ENCODE measurements at regions not wholly inside any gene's neighbourhood (a gene's known extent, or its start where the extent isn't known, plus 50 kb on each side); places are given as distances from the start of the nearest gene placed in this dataset.
"Not testable (repeated sequence)": the region's sequence is repeated elsewhere in the genome, so short reads cannot be mapped to it uniquely, and the experiment has no call there.

- in situ Hi-C loops (cut with MboI; ENCODE audit: low sequenced_read_pairs), result no loop called here
Observed at GRCh38 chr1:88318740-88319139, 365.3 kb upstream of the PKN2 start.

DNA sequence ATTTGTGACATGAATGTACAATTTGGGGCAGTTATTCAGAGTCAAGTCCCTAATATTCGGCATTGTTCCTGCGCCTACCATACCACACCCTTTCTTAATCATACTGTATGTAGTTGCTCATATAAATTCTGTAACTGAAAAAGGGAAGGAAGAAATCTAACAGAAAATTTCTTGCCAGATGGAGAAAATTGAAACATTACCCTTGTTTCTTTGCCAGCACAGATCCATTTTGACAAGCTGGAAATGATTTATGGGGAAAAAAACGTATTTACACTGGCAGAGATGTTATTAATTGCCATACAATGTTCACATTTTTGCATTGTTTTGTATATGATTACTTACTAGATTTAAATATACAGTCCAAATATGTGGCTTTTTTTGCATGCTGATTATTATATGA lies 363.8 kb upstream of the PKN2 start:
- in situ Hi-C loops (cut with MboI; ENCODE audit: low sequenced_read_pairs), result no loop called here

DNA sequence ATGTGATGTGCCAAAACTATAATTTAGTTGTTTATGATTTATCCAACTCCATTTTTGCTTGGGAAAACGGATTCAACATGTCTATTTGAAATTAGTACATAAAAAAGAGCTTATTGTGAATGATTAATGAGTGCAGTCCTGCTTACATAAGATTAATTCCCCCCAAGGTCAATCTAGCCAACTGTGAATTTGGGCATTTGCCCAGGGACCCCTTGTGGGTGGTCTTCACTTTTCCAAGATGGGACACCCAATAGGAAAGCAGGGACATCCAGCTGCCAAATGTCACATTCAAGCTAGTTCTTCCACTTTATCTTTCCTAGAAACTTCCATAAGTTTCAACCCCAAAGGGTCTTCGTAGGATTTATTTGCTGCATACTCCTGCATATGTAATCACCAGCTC lies 362.4 kb upstream of the PKN2 start:
- in situ Hi-C loops (cut with MboI; ENCODE audit: low sequenced_read_pairs), result no loop called here

- in situ Hi-C loops (cut with MboI; ENCODE audit: low sequenced_read_pairs), result no loop called here
Observed at GRCh38 chr1:88324899-88325298, 359.2 kb upstream of the PKN2 start.

GRCh38 chr1:88327391-88328267 lies 356.4 kb upstream of the PKN2 start:
- in situ Hi-C loops (cut with MboI; ENCODE audit: low sequenced_read_pairs), result no loop called here

- in situ Hi-C loops (cut with MboI; ENCODE audit: low sequenced_read_pairs), result no loop called here
Observed at GRCh38 chr1:88330201-88330600, 353.9 kb upstream of the PKN2 start.

DNA sequence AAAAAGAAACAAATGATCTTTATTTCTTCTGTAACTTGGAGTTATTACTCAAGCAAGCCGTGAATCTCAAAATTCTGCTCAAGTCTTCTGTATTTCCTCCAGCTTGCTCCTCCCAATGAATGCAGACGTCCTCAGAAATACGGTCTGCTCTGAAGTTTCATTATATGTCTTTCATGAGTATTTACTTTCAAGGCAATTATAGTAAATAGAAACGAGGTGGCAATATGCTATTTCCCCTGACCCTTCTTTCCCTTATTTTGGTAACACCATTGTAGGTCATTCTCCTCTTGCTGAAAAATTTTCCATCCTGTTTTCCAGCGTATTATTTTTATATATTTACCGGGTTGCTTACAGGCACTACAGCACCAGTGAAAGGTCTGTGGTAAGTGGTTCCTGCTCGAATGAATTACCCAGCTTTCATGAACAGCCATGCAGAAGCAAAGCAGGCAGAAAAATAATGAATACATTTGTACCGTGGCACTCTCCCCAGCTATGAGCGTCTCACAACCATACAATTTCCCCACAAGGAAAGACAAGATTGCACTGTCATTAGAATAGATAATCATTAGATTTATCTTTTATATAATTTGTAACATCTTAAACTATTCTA lies 350.9 kb upstream of the PKN2 start:
- in situ Hi-C loops (cut with MboI; ENCODE audit: low sequenced_read_pairs), result no loop called here

DNA sequence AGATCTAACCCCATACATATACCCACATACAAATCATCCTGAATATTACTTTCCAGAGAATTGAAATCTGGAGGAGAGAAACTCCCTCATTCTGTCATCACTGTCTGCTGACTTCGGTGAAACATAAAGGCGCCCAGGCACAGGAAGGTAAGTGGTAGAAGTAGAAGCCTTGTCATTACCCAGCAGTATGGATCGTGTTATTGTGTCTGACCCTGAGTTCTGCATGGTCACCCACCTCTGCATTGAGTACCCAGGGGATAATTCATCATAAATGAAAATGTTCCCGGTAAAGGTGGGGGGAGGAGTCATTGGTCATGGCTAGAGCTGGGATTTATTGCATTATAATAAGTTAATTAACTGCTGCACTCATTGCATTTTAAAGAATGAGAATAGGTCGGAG lies 342.6 kb upstream of the PKN2 start:
- in situ Hi-C loops (cut with MboI; ENCODE audit: low sequenced_read_pairs), result no loop called here

DNA sequence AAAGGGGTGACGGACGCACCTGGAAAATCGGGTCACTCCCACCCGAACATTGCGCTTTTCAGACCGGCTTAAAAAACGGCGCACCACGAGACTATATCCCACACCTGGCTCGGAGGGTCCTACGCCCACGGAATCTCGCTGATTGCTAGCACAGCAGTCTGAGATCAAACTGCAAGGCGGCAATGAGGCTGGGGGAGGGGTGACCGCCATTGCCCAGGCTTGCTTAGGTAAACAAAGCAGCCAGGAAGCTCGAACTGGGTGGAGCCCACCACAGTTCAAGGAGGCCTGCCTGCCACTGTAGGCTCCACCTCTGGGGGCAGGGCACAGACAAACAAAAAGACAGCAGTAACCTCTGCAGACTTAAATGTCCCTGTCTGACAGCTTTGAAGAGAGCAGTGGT lies 342.0 kb upstream of the PKN2 start:
- in situ Hi-C loops (cut with MboI; ENCODE audit: low sequenced_read_pairs), result not testable (repeated sequence)

GRCh38 chr1:88350648-88351047 lies 333.4 kb upstream of the PKN2 start:
- in situ Hi-C loops (cut with MboI; ENCODE audit: low sequenced_read_pairs), result no loop called here

GRCh38 chr1:88351960-88352359 lies 332.1 kb upstream of the PKN2 start:
- in situ Hi-C loops (cut with MboI; ENCODE audit: low sequenced_read_pairs), result no loop called here

DNA sequence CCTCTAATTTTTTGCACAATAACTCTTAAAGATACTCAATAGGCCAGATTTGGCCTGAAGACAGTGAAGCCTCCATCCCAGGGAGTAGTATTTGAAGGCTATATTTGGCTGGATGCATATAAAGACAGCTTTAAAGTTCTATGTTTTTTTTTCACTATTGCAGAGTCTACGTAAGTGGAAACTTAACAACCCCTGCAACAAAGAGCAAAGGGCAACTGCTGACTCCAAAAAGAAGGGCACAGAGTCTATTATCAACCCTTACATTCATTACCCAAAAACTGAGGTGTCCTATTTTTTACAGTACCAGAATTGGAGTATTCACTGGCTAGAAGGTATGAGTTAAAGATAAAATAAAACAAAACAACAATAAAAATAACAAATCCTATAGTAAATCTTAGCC lies 329.8 kb upstream of the PKN2 start:
- in situ Hi-C loops (cut with MboI; ENCODE audit: low sequenced_read_pairs), result no loop called here

DNA sequence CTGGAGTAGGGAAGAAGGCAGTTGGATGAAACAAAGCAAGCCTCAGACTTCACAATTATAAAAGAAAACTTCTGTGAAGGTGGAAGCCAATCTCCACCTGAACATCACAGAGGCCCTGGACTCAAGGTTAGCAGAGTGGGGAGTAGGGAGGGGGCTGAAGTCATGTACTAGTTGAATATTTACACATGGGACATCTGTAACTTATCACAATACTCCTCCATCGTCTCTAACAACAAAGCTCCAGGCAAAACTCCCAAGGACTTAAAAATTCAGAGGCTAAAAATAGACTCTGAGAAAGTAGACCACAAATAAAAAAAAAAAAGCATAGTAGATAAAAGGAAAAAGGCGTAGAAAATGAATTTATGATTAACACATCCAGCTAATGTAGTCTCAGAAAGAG lies 326.3 kb upstream of the PKN2 start:
- in situ Hi-C loops (cut with MboI; ENCODE audit: low sequenced_read_pairs), result no loop called here

DNA sequence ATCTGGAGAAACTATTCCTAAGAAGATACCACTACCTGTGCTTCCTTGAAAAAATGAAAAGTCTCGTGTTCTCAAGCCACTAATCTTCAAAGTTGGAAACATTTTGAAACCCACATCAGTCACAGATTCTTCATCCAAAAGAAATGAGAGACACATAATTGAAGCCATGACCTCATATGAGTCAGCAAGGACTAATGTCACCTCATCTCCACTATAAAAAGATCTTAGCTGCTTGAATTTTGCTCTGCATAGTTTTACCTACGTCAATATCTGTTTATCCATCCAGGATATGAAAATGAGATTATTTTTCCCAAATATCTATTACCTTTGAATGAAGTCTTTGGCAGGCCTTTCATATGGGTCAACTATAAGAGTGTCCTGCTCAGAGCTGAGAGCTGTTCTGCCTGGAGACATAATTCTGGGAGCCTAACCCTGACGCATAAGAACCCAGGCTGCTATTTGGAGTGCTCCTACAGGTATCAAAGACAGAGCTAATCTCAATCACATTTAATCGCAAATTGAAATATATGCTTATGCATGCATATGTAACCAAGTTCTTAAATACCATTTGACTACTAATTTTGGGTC lies 312.5 kb upstream of the PKN2 start:
- in situ Hi-C loops (cut with MboI; ENCODE audit: low sequenced_read_pairs), result no loop called here

GRCh38 chr1:88375977-88376376 lies 308.1 kb upstream of the PKN2 start:
- in situ Hi-C loops (cut with MboI; ENCODE audit: low sequenced_read_pairs), result no loop called here

GRCh38 chr1:88376421-88376820 lies 307.7 kb upstream of the PKN2 start:
- in situ Hi-C loops (cut with MboI; ENCODE audit: low sequenced_read_pairs), result no loop called here

DNA sequence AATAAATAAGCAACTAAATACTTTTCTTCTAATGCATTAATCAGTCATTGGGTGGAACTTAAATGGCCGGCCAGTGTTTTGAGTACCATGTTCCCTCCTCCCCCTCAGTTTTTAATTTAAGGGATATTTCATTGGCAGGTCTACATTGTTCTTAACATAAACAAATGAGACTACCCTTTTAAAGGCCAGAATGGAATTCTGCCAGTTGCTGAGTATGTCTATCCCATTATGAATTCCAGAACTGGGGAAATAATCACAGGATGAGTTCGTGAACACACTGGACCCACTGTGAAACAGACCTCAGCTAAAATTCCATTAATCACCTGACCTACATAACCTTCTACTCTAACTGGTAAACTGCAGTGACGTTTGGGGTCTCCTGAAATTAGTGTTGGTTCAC lies 305.5 kb upstream of the PKN2 start:
- in situ Hi-C loops (cut with MboI; ENCODE audit: low sequenced_read_pairs), result no loop called here

GRCh38 chr1:88394958-88395357 lies 289.1 kb upstream of the PKN2 start:
- in situ Hi-C loops (cut with MboI; ENCODE audit: low sequenced_read_pairs), result no loop called here

- in situ Hi-C loops (cut with MboI; ENCODE audit: low sequenced_read_pairs), result no loop called here
Observed at GRCh38 chr1:88398338-88398737, 285.7 kb upstream of the PKN2 start.

- in situ Hi-C loops (cut with MboI; ENCODE audit: low sequenced_read_pairs), result no loop called here
Observed at GRCh38 chr1:88399690-88400089, 284.4 kb upstream of the PKN2 start.

DNA sequence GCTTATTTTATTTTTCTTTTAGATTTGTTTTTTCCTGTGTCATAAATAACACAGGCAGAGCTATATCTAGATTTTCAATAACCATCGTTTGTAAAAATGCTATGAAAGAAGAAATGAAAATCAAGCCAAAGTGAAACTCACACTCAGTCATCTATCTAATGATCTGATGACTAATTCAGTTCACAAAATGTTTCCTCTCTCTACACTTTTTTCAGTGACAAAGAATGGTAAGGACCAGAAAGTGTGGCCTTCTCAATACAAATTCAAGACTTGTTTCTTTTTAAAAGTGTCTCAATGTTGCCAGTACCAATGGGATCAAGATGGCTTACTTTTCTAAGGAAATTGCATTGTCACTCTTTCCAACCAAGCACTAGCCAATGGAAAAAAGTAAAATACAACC lies 282.8 kb upstream of the PKN2 start:
- in situ Hi-C loops (cut with MboI; ENCODE audit: low sequenced_read_pairs), result no loop called here

DNA sequence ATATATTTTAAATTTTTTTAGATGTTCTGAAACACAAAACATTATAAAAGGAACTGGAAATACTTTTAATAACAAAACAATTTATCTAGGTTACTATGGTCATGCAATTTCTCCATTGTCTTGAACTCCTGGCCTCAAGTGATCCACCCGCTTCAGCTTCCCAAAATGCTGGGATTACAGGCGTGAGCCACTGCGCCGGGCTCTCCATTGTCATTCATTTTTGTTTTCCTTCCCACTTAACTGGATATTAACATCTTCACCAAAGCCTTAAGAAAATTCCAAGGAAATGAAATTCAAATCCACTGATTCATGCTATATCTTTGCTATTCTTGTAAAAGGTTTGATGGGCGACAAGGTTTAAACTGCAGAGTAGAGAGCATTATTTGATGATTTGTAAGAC lies 279.5 kb upstream of the PKN2 start:
- in situ Hi-C loops (cut with MboI; ENCODE audit: low sequenced_read_pairs), result no loop called here
